GM23338 (cell line): ENCODE measurements at regions not wholly inside any gene's neighbourhood (a gene's known extent, or its start where the extent isn't known, plus 50 kb on each side); places are given as distances from the start of the nearest gene placed in this dataset.

Experiments
- ATAC-seq: fragments of 200-7000 bp; cut with Tn5 transposase; 3 replicates; pipeline ENCODE4 v1.9.1; 2020
- DNase-seq: peaks from one replicate; pipeline ENCODE4 v3.0.0-alpha.2; 2015; ENCODE audit warnings: low spot score
- H2AFZ ChIP-seq: fragments of 200-600 bp; sonication (generic); 2 replicates; pipeline ENCODE4 v1.8.0; 2016; ENCODE audit warnings: antibody characterized with exemption, mild to moderate bottlenecking, moderate library complexity
- H3F3A ChIP-seq: fragments of 200-600 bp; sonication (generic); replicated peaks from 2 replicates; pipeline ENCODE4 v1.8.0; 2017; ENCODE audit warnings: antibody characterized with exemption, mixed run types, low read depth
- H3K27ac ChIP-seq: fragments of 200-600 bp; sonication (generic); 2 replicates; pipeline ENCODE4 v1.6.1; 2016; ENCODE audit warnings: low read depth
- H3K27me3 ChIP-seq: fragments of 200-600 bp; sonication (generic); 2 replicates; pipeline ENCODE4 v1.8.0; 2016; ENCODE audit warnings: mild to moderate bottlenecking, mixed run types, moderate library complexity; ENCODE audit not compliant: insufficient read depth
- H3K36me3 ChIP-seq: fragments of 200-600 bp; sonication (generic); 2 replicates; pipeline ENCODE4 v1.8.0; 2016; ENCODE audit warnings: mild to moderate bottlenecking; ENCODE audit not compliant: insufficient read depth
- H3K4me1 ChIP-seq: fragments of 200-600 bp; sonication (generic); 2 replicates; pipeline ENCODE4 v1.8.0; 2016; ENCODE audit warnings: mild to moderate bottlenecking, moderate library complexity; ENCODE audit not compliant: insufficient read depth
- H3K4me2 ChIP-seq: fragments of 200-600 bp; sonication (generic); 2 replicates; pipeline ENCODE4 v1.7.1; 2017; ENCODE audit warnings: mixed run types
- H3K4me3 ChIP-seq: fragments of 200-600 bp; sonication (generic); 2 replicates; pipeline ENCODE4 v1.6.1; 2016; ENCODE audit warnings: mixed run types
- H3K79me2 ChIP-seq: fragments of 200-600 bp; sonication (generic); replicated peaks from 2 replicates; pipeline ENCODE4 v1.8.0; 2017; ENCODE audit warnings: mild to moderate bottlenecking; ENCODE audit not compliant: insufficient read depth
- H3K9me2 ChIP-seq: fragments of 200-600 bp; sonication (generic); 2 replicates; pipeline ENCODE4 v1.8.0; 2017; ENCODE audit not compliant: insufficient read depth
- H4K20me1 ChIP-seq: fragments of 200-600 bp; sonication (generic); replicated peaks from 2 replicates; pipeline ENCODE4 v1.8.0; 2017; ENCODE audit warnings: mild to moderate bottlenecking; ENCODE audit not compliant: insufficient read depth
- H3K27ac Mint-ChIP-seq: 2 replicates; pipeline ENCODE4 v1.8.0; 2020; ENCODE audit warnings: inconsistent platforms, mild to moderate bottlenecking, moderate library complexity, mixed read lengths
- H3K27me3 Mint-ChIP-seq: 3 replicates; pipeline ENCODE4 v1.8.0; 2022; ENCODE audit warnings: low read depth, mild to moderate bottlenecking, moderate library complexity, mixed read lengths, inconsistent platforms; ENCODE audit not compliant: insufficient read depth, poor library complexity
- H3K36me3 Mint-ChIP-seq: 3 replicates; pipeline ENCODE4 v1.8.0; 2021; ENCODE audit warnings: low read depth, mild to moderate bottlenecking, inconsistent platforms, moderate library complexity, mixed read lengths
- H3K4me1 Mint-ChIP-seq: 3 replicates; pipeline ENCODE4 v1.8.0; 2020; ENCODE audit warnings: mild to moderate bottlenecking, inconsistent platforms, mixed read lengths
- H3K4me3 Mint-ChIP-seq: 3 replicates; pipeline ENCODE4 v1.8.0; 2021; ENCODE audit warnings: moderate library complexity, mild to moderate bottlenecking, inconsistent platforms, mixed read lengths
- H3K9me3 Mint-ChIP-seq: 3 replicates; pipeline ENCODE4 v1.8.0; 2020; ENCODE audit warnings: moderate library complexity, mild to moderate bottlenecking, inconsistent platforms, mixed read lengths
- CREB1 ChIP-seq: fragments of 250-450 bp; sonication (Bioruptor Pico); IDR thresholded peaks from 2 replicates; pipeline ENCODE4 v1.5.0; 2020; ENCODE audit warnings: low read depth, mild to moderate bottlenecking, moderate library complexity
- CTCF ChIP-seq, 2 experiments: fragments of 200-600 bp in 1 of 2; sonication (generic) in 1 of 2; conservative IDR thresholded peaks; 2 replicates each; pipeline versions ENCODE4 v1.5.1 to v1.6.1; 2016 to 2017; ENCODE audit warnings: antibody characterized with exemption in 2 of 2, low read depth in 2 of 2, mild to moderate bottlenecking in 2 of 2, moderate library complexity in 1 of 2
- ETS1 ChIP-seq: IDR thresholded peaks from 2 replicates; pipeline ENCODE4 v1.6.1; 2016; ENCODE audit warnings: antibody characterized with exemption
- EZH2 ChIP-seq: fragments of 200-600 bp; sonication (generic); IDR thresholded peaks from one replicate; pipeline ENCODE4 v1.8.0; 2017; ENCODE audit warnings: antibody characterized with exemption, mild to moderate bottlenecking, low read depth; ENCODE audit not compliant: unreplicated experiment
- EZH2phosphoT487 ChIP-seq: fragments of 200-600 bp; sonication (generic); IDR thresholded peaks from one replicate; pipeline ENCODE4 v1.8.1; 2018; ENCODE audit warnings: antibody characterized with exemption; ENCODE audit not compliant: unreplicated experiment
- JUNB ChIP-seq: IDR thresholded peaks from one replicate; pipeline ENCODE4 v1.6.1; 2016; ENCODE audit warnings: antibody characterized with exemption; ENCODE audit not compliant: unreplicated experiment
- POLR2AphosphoS5 ChIP-seq: IDR thresholded peaks from 2 replicates; pipeline ENCODE4 v1.6.1; 2016; ENCODE audit warnings: antibody characterized with exemption, low read depth
- REST ChIP-seq: IDR thresholded peaks from one replicate; pipeline ENCODE4 v1.6.1; 2018; ENCODE audit warnings: antibody characterized with exemption; ENCODE audit not compliant: unreplicated experiment
- ZNF114 ChIP-seq: fragments of 250-450 bp; sonication (Bioruptor Pico); IDR thresholded peaks from 2 replicates; pipeline ENCODE4 v1.5.0; 2020; ENCODE audit warnings: mild to moderate bottlenecking, moderate library complexity
- ZNF331 ChIP-seq: fragments of 250-450 bp; sonication (Bioruptor Pico); IDR thresholded peaks from 2 replicates; pipeline ENCODE4 v1.5.0; 2020; ENCODE audit warnings: low read depth, mild to moderate bottlenecking, moderate library complexity

GRCh38 chr4:83174844-83175414 is 60.4 kb upstream of the PLAC8 start:
- H3K27me3 ChIP-seq, result no peaks in the 10 kb centered on the region
- H3F3A ChIP-seq, result no peaks in the 10 kb centered on the region
- H3K79me2 ChIP-seq, result no peaks in the 10 kb centered on the region
- H3K4me3 ChIP-seq, result no peak overlapping the region
- H3K4me1 ChIP-seq, result no peaks in the 10 kb centered on the region
- H2AFZ ChIP-seq, result no peak overlapping the region
- DNase-seq (no peak), ATAC-seq (no peak)
- peaks cover 29% of the 10 kb centered on the region for H3K9me3 Mint-ChIP-seq
- H3K36me3 Mint-ChIP-seq, result peaks cover 14% of the 10 kb centered on the region; the same call in 1 of the 3 replicates
- H4K20me1 ChIP-seq, result no peaks in the 10 kb centered on the region
- H3K9me2 ChIP-seq, result 0 out of 2 replicates have a peak, but pooled peaks cover 7% of the 10 kb centered on the region
- no peak overlapping the region for H3K4me2 ChIP-seq
- no peak overlapping the region for H3K27ac Mint-ChIP-seq
- no peaks in the 10 kb centered on the region for H3K27me3 Mint-ChIP-seq
- no peak overlapping the region for H3K4me3 Mint-ChIP-seq
- H3K36me3 ChIP-seq, result no peaks in the 10 kb centered on the region
- TF ChIP-seq JUNB, result no peak
- no peak for TF ChIP-seq EZH2phosphoT487
- no peak for TF ChIP-seq EZH2
- no peak for TF ChIP-seq ETS1
- H3K27ac ChIP-seq, result no peak overlapping the region
- H3K4me1 Mint-ChIP-seq, result no peaks in the 10 kb centered on the region

- Histone ChIP-seq H3K4me2 (no peak overlapping the region), H3K9me2 (0 out of 2 replicates have a peak, but pooled peaks cover 7% of the 10 kb centered on the region), H3K4me1 (no peaks in the 10 kb centered on the region), H3K4me3 (no peak overlapping the region), H3K27ac (no peak overlapping the region), H3K79me2 (no peaks in the 10 kb centered on the region), H3F3A (no peaks in the 10 kb centered on the region), H4K20me1 (no peaks in the 10 kb centered on the region), H2AFZ (no peak overlapping the region), H3K27me3 (no peaks in the 10 kb centered on the region), H3K36me3 (no peaks in the 10 kb centered on the region)
- Mint-ChIP-seq H3K36me3 (peaks cover 14% of the 10 kb centered on the region; the same call in 1 of the 3 replicates), H3K27ac (no peak overlapping the region), H3K4me3 (no peak overlapping the region), H3K4me1 (no peaks in the 10 kb centered on the region), H3K9me3 (peaks cover 27% of the 10 kb centered on the region), H3K27me3 (no peaks in the 10 kb centered on the region)
- ATAC-seq (no peak), DNase-seq (no peak)
- TF ChIP-seq EZH2phosphoT487 (no peak), POLR2AphosphoS5 (no peak), REST (no peak), CTCF (conservative IDR thresholded peaks at IDR 0.05; ENCODE audit: low read depth in 2 of 2) (no peak), JUNB (no peak), ZNF331 (no peak), CREB1 (no peak), EZH2 (no peak), ETS1 (no peak), ZNF114 (CRISPR knock-in tag) (no peak)
These were observed 57.8 kb upstream of the PLAC8 start for GRCh38 chr4:83172371-83172770.
